H9 (cell line): ENCODE measurements at regions not wholly inside any gene's neighbourhood (a gene's known extent, or its start where the extent isn't known, plus 50 kb on each side); places are given as distances from the start of the nearest gene placed in this dataset.

Source experiments
- DNase-seq: peaks from one replicate; pipeline ENCODE4 v3.0.0-alpha.2; 2017
- H2AFZ ChIP-seq: one replicate; pipeline ENCODE4 v1.6.1; 2013; ENCODE audit warnings: mild to moderate bottlenecking, low read length, control low read depth, moderate library complexity
- H2AK5ac ChIP-seq: 2 replicates; pipeline ENCODE4 v1.6.1; 2013; ENCODE audit warnings: low read length, control low read depth, mixed read lengths; ENCODE audit not compliant: insufficient read length
- H2BK120ac ChIP-seq: one replicate; pipeline ENCODE4 v1.6.1; 2013; ENCODE audit warnings: low read depth, mild to moderate bottlenecking, low read length, control low read depth, inconsistent platforms; ENCODE audit not compliant: poor library complexity, severe bottlenecking
- H2BK12ac ChIP-seq: 2 replicates; pipeline ENCODE4 v1.6.1; 2013; ENCODE audit warnings: low read length, control low read depth, mixed read lengths, low read depth; ENCODE audit not compliant: insufficient read length
- H2BK15ac ChIP-seq: 2 replicates; pipeline ENCODE4 v1.6.1; 2013; ENCODE audit warnings: low read depth, low read length, control low read depth
- H2BK20ac ChIP-seq: one replicate; pipeline ENCODE4 v1.6.1; 2013; ENCODE audit warnings: low read depth, mild to moderate bottlenecking, low read length, control low read depth, inconsistent platforms; ENCODE audit not compliant: poor library complexity, severe bottlenecking
- H2BK5ac ChIP-seq: 2 replicates; pipeline ENCODE4 v1.6.1; 2013; ENCODE audit warnings: low read length, control low read depth, mixed read lengths; ENCODE audit not compliant: insufficient read length
- H3K14ac ChIP-seq: 2 replicates; pipeline ENCODE4 v1.6.1; 2013; ENCODE audit warnings: low read length, control low read depth; ENCODE audit not compliant: insufficient read depth
- H3K18ac ChIP-seq: 2 replicates; pipeline ENCODE4 v1.6.1; 2013; ENCODE audit warnings: low read depth, mild to moderate bottlenecking, mixed read lengths, low read length, control low read depth; ENCODE audit not compliant: insufficient read length
- H3K23ac ChIP-seq: 2 replicates; pipeline ENCODE4 v1.6.1; 2013; ENCODE audit warnings: low read length, control low read depth, mixed read lengths, low read depth; ENCODE audit not compliant: insufficient read length
- H3K23me2 ChIP-seq: 2 replicates; pipeline ENCODE4 v1.6.1; 2013; ENCODE audit warnings: low read depth, mild to moderate bottlenecking, mixed read lengths, low read length, control low read depth; ENCODE audit not compliant: insufficient read length, poor library complexity, severe bottlenecking
- H3K27ac ChIP-seq: 2 replicates; pipeline ENCODE4 v1.5.1; 2013; ENCODE audit warnings: low read length, control low read depth, mixed read lengths, low read depth; ENCODE audit not compliant: insufficient read length
- H3K27me3 ChIP-seq: 2 replicates; pipeline ENCODE4 v1.6.1; 2013; ENCODE audit warnings: low read length, control low read depth, inconsistent platforms; ENCODE audit not compliant: insufficient read depth
- H3K4ac ChIP-seq: 2 replicates; pipeline ENCODE4 v1.6.1; 2013; ENCODE audit warnings: low read depth, mild to moderate bottlenecking, control low read depth, inconsistent platforms, low read length, moderate library complexity
- H3K4me1 ChIP-seq: 2 replicates; pipeline ENCODE4 v1.6.1; 2013; ENCODE audit warnings: low read length, control low read depth, inconsistent platforms; ENCODE audit not compliant: insufficient read depth
- H3K4me2 ChIP-seq: 2 replicates; pipeline ENCODE4 v1.6.1; 2013; ENCODE audit warnings: low read length, control low read depth, mixed read lengths; ENCODE audit not compliant: insufficient read length, insufficient read depth
- H3K56ac ChIP-seq: 2 replicates; pipeline ENCODE4 v1.6.1; 2013; ENCODE audit warnings: low read depth, mild to moderate bottlenecking, mixed read lengths, low read length, control low read depth; ENCODE audit not compliant: insufficient read length
- H3K79me1 ChIP-seq: 2 replicates; pipeline ENCODE4 v1.6.1; 2013; ENCODE audit warnings: low read depth, mild to moderate bottlenecking, moderate library complexity, low read length, control low read depth, inconsistent platforms; ENCODE audit not compliant: insufficient read depth, poor library complexity, severe bottlenecking
- H3K79me2 ChIP-seq: 2 replicates; pipeline ENCODE4 v1.6.1; 2013; ENCODE audit warnings: low read length, control low read depth, inconsistent platforms; ENCODE audit not compliant: insufficient read depth
- H3K9ac ChIP-seq: 2 replicates; pipeline ENCODE4 v1.6.1; 2013; ENCODE audit warnings: low read length, control low read depth, mixed read lengths; ENCODE audit not compliant: insufficient read length; ENCODE audit errors: extremely low read depth
- H3K9me3 ChIP-seq: one replicate; pipeline ENCODE4 v1.6.1; 2013; ENCODE audit warnings: low read depth, low read length, inconsistent platforms; ENCODE audit not compliant: control insufficient read depth
- H3T11ph ChIP-seq: one replicate; pipeline ENCODE4 v1.6.1; 2013; ENCODE audit warnings: mild to moderate bottlenecking, low read length, control low read depth, inconsistent platforms
- H4K20me1 ChIP-seq: one replicate; pipeline ENCODE4 v1.6.1; 2013; ENCODE audit not compliant: control insufficient read depth, insufficient read length, insufficient read depth
- H4K5ac ChIP-seq: 2 replicates; pipeline ENCODE4 v1.6.1; 2013; ENCODE audit warnings: low read depth, mild to moderate bottlenecking, mixed read lengths, low read length, control low read depth; ENCODE audit not compliant: insufficient read length
- H4K8ac ChIP-seq: replicated peaks from 2 replicates; pipeline ENCODE4 v1.6.1; 2013; ENCODE audit warnings: low read length, control low read depth, mixed read lengths, low read depth; ENCODE audit not compliant: insufficient read length
- H4K91ac ChIP-seq: 2 replicates; pipeline ENCODE4 v1.6.1; 2013; ENCODE audit warnings: low read depth, mild to moderate bottlenecking, moderate library complexity, mixed read lengths, low read length, control low read depth; ENCODE audit not compliant: insufficient read length
- H3K27ac Mint-ChIP-seq, 3 experiments: 2 replicates in 2 of 3; 3 replicates in 1 of 3; pipeline ENCODE4 v1.8.0; 2020 to 2021; ENCODE audit warnings: mixed read lengths in 3 of 3, mild to moderate bottlenecking in 1 of 3, moderate library complexity in 1 of 3
- H3K27me3 Mint-ChIP-seq: 2 replicates; pipeline ENCODE4 v1.8.0; 2021; ENCODE audit warnings: low read depth, mild to moderate bottlenecking, moderate library complexity, mixed read lengths
- H3K36me3 Mint-ChIP-seq, 3 experiments: 2 replicates in 2 of 3; 3 replicates in 1 of 3; pipeline ENCODE4 v1.8.0; 2020 to 2021; ENCODE audit warnings: low read depth in 3 of 3, mixed read lengths in 3 of 3; ENCODE audit not compliant: insufficient read depth in 1 of 3
- H3K4me1 Mint-ChIP-seq, 2 experiments: 2 replicates each; pipeline ENCODE4 v1.8.0; 2020; ENCODE audit warnings: mixed read lengths in 2 of 2
- H3K4me3 Mint-ChIP-seq, 2 experiments: 2 replicates in 1 of 2; 3 replicates in 1 of 2; pipeline ENCODE4 v1.8.0; 2020 to 2021; ENCODE audit warnings: mild to moderate bottlenecking in 2 of 2, mixed read lengths in 2 of 2, moderate library complexity in 1 of 2
- H3K9me3 Mint-ChIP-seq, 2 experiments: 2 replicates in 1 of 2; 3 replicates in 1 of 2; pipeline ENCODE4 v1.8.0; 2020; ENCODE audit warnings: mild to moderate bottlenecking in 2 of 2, mixed read lengths in 2 of 2, moderate library complexity in 1 of 2
- WGBS: extraction: QIAGEN DNeasy Blood & Tissue Kit; methylation state at CpG from one replicate; pipeline ENCODE4 v1.1.7; 2013; ENCODE audit warnings: missing lambda C conversion rate, low lambda C conversion rate, mixed read lengths; ENCODE audit not compliant: insufficient read length; ENCODE audit errors: extremely low coverage; 5-methylcytosine and 5-hydroxymethylcytosine counted together
- TF ChIP-seq, protein P1 (sequence below): fragments of 200-600 bp; sonication (generic); conservative IDR thresholded peaks from 3 replicates; pipeline ENCODE4 v1.8.0; 2021; ENCODE audit warnings: antibody characterized with exemption, mild to moderate bottlenecking

DNA sequence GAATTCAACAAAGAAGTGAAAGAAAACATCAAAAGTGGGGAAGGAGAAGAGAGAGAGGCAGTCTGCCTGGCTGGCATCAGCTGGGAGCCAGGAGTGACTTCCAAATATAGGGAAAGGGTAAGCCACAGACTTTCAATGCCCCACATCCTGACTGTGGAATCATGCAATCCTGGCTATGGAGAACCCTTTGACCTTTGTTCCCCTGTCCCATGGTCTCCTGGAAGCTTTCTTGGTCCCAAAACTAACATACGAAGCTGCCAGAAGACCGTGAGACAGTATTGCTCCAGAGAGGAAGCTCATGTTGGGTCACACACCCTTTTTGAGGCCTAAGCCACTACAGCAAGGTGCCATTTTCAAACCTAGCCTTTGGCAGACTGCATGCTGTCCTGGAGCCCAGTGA lies 665.5 kb downstream of the ELAVL2 start:
- WGBS: no CpG with 5 or more reads among the region's 2 CpGs
- Histone ChIP-seq H3K4me2 (no peak overlapping the region), H4K20me1 (no peaks in the 10 kb centered on the region), H4K8ac (no peak overlapping the region), H2BK12ac (no peak overlapping the region), H2AK5ac (no peak overlapping the region), H4K91ac (no peak overlapping the region), H2BK20ac (no peak overlapping the region), H2BK5ac (no peak overlapping the region), H3K9ac (no peak overlapping the region), H3K14ac (no peak overlapping the region), H3K4me1 (no peaks in the 10 kb centered on the region), H3K18ac (no peak overlapping the region), H3K79me1 (no peaks in the 10 kb centered on the region), H3K4ac (no peak overlapping the region), H3K9me3 (no peaks in the 10 kb centered on the region), H2BK15ac (no peak overlapping the region), H3K23me2 (no peaks in the 10 kb centered on the region), H3K79me2 (no peaks in the 10 kb centered on the region), H3K56ac (no peak overlapping the region), H4K5ac (no peak overlapping the region), H2BK120ac (no peak overlapping the region), H3K23ac (no peak overlapping the region), H3K27ac (no peak overlapping the region), H3K27me3 (no peaks in the 10 kb centered on the region), H3T11ph (no peak overlapping the region), H2AFZ (no peak overlapping the region)
- Mint-ChIP-seq H3K27ac (no peak overlapping the region), H3K4me1 (peaks cover 7 to 11% of the 10 kb centered on the region in 2 experiments), H3K27me3 (no peaks in the 10 kb centered on the region), H3K36me3 (no peaks in the 10 kb centered on the region; a peak in 2 of 7 replicates), H3K4me3 (no peak overlapping the region), H3K9me3 (no peaks in the 10 kb centered on the region; a peak in 1 of 5 replicates)
- TF ChIP-seq, protein P1, sequence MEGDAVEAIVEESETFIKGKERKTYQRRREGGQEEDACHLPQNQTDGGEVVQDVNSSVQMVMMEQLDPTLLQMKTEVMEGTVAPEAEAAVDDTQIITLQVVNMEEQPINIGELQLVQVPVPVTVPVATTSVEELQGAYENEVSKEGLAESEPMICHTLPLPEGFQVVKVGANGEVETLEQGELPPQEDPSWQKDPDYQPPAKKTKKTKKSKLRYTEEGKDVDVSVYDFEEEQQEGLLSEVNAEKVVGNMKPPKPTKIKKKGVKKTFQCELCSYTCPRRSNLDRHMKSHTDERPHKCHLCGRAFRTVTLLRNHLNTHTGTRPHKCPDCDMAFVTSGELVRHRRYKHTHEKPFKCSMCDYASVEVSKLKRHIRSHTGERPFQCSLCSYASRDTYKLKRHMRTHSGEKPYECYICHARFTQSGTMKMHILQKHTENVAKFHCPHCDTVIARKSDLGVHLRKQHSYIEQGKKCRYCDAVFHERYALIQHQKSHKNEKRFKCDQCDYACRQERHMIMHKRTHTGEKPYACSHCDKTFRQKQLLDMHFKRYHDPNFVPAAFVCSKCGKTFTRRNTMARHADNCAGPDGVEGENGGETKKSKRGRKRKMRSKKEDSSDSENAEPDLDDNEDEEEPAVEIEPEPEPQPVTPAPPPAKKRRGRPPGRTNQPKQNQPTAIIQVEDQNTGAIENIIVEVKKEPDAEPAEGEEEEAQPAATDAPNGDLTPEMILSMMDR: no peak
- DNase-seq: no peak
